ENCODE measurements at regions not wholly inside any gene's neighbourhood (a gene's known extent, or its start where the extent isn't known, plus 50 kb on each side); places are given as distances from the start of the nearest gene placed in this dataset.

GRCh38 chr18:34543356-34543755, 166.7 kb upstream of the DTNA start:
- Histone ChIP-seq H3K4me3 (no peak overlapping the region), H3K27ac (no peak overlapping the region), H3K27me3 (no peaks in the 10 kb centered on the region), H3K36me3 (no peaks in the 10 kb centered on the region), H3K4me1 (ENCODE audit: insufficient read depth) (no peaks in the 10 kb centered on the region), H3K9me3 (no peaks in the 10 kb centered on the region)
- DNase-seq = no peak
- 87 to 91% (median 91%) methylated on average over 1 of the region's 1 CpG for WGBS, 3 donors
- TF ChIP-seq POLR2A (IDR thresholded peaks at IDR 0.05) (no peak), EP300 (IDR thresholded peaks at IDR 0.05) (no peak), CTCF (IDR thresholded peaks at IDR 0.05) (no peak)
- intact Hi-C loops (cut with DNase I) = no loop called here

- H3K27ac ChIP-seq = no peak overlapping the region
- 33 to 44% (median 37%) methylated on average over 1 of the region's 1 CpG for WGBS, 3 donors
- no peak for DNase-seq
- no peak overlapping the region for H3K4me3 ChIP-seq
- H3K4me1 ChIP-seq (ENCODE audit: insufficient read depth) = no peaks in the 10 kb centered on the region
- intact Hi-C loops (cut with DNase I) = no loop called here
- TF ChIP-seq POLR2A (IDR thresholded peaks at IDR 0.05) (no peak), EP300 (IDR thresholded peaks at IDR 0.05) (no peak), CTCF (IDR thresholded peaks at IDR 0.05) (no peak)
- no peaks in the 10 kb centered on the region for H3K36me3 ChIP-seq
- H3K9me3 ChIP-seq = no peaks in the 10 kb centered on the region
- H3K27me3 ChIP-seq = no peaks in the 10 kb centered on the region
These were observed 166.2 kb upstream of the DTNA start for GRCh38 chr18:34543945-34544344.

GRCh38 chr18:34544930-34545329, 165.2 kb upstream of the DTNA start:
- Histone ChIP-seq H3K27me3 (no peaks in the 10 kb centered on the region), H3K4me3 (no peak overlapping the region), H3K9me3 (no peaks in the 10 kb centered on the region), H3K27ac (no peak overlapping the region), H3K4me1 (ENCODE audit: insufficient read depth) (no peaks in the 10 kb centered on the region), H3K36me3 (no peaks in the 10 kb centered on the region)
- intact Hi-C loops (cut with DNase I) = no loop called here
- WGBS, 3 donors = 49 to 74% (median 56%) methylated on average over 3 of the region's 3 CpGs
- TF ChIP-seq CTCF (IDR thresholded peaks at IDR 0.05) (no peak), EP300 (IDR thresholded peaks at IDR 0.05) (no peak), POLR2A (IDR thresholded peaks at IDR 0.05) (no peak)
- DNase-seq = no peak

- TF ChIP-seq POLR2A (IDR thresholded peaks at IDR 0.05) (no peak), EP300 (IDR thresholded peaks at IDR 0.05) (no peak), CTCF (IDR thresholded peaks at IDR 0.05) (no peak)
- Histone ChIP-seq H3K9me3 (no peaks in the 10 kb centered on the region), H3K4me1 (ENCODE audit: insufficient read depth) (no peaks in the 10 kb centered on the region), H3K36me3 (no peaks in the 10 kb centered on the region), H3K4me3 (no peak overlapping the region), H3K27me3 (no peaks in the 10 kb centered on the region), H3K27ac (no peak overlapping the region)
- no peak for DNase-seq
- 52 to 60% (median 60%) methylated on average over 2 of the region's 2 CpGs for WGBS, 3 donors
- intact Hi-C loops (cut with DNase I) = no loop called here
These were observed 161.8 kb upstream of the DTNA start for GRCh38 chr18:34548120-34548972.
